ENCODE measurements at regions not wholly inside any gene's neighbourhood (a gene's known extent, or its start where the extent isn't known, plus 50 kb on each side); places are given as distances from the start of the nearest gene placed in this dataset.

- Histone ChIP-seq H2AK9ac (replicated peaks; ENCODE audit: low read depth, low read length, poor library complexity) (no peak overlapping the region), H4K8ac (ENCODE audit: low read depth in 2 of 2, low read length in 2 of 2) (no peak overlapping the region), H4K5ac (ENCODE audit: low read depth, low read length) (no peak overlapping the region), H3K18ac (ENCODE audit: low read depth, low read length) (no peak overlapping the region), H3K27me3 (ENCODE audit: control insufficient read depth, insufficient read depth, low read length) (no peaks in the 10 kb centered on the region), H4K20me1 (ENCODE audit: insufficient read depth, low read length) (no peaks in the 10 kb centered on the region), H3K4ac (ENCODE audit: low read depth, low read length) (no peak overlapping the region), H3K79me1 (ENCODE audit: low read depth in 1 of 2, low read length in 2 of 2) (no peaks in the 10 kb centered on the region), H4K91ac (ENCODE audit: insufficient read depth, low read depth, low read length) (no peak overlapping the region), H3K23ac (ENCODE audit: low read depth, low read length) (no peak overlapping the region), H2AFZ (replicated peaks; ENCODE audit: low read length, poor library complexity) (no peak overlapping the region), H2BK120ac (ENCODE audit: low read depth, low read length) (no peak overlapping the region), H3K4me3 (ENCODE audit: insufficient read depth, low read depth, low read length) (no peak overlapping the region), H3K9me3 (ENCODE audit: control insufficient read depth, insufficient read depth, low read length) (no peaks in the 10 kb centered on the region), H3K9ac (ENCODE audit: low read depth, low read length) (no peak overlapping the region), H3K9me1 (ENCODE audit: insufficient read depth, low read length) (no peaks in the 10 kb centered on the region), H2BK20ac (ENCODE audit: low read depth, low read length) (no peak overlapping the region), H3K56ac (ENCODE audit: extremely low read depth, insufficient read depth, low read length) (no peak overlapping the region), H3K27ac (ENCODE audit: insufficient read depth, low read length) (no peak overlapping the region), H2BK5ac (ENCODE audit: low read depth, low read length, poor library complexity, severe bottlenecking) (no peak overlapping the region), H3K36me3 (ENCODE audit: control insufficient read depth, insufficient read depth, low read length) (no peaks in the 10 kb centered on the region), H3K14ac (replicated peaks; ENCODE audit: low read depth, low read length) (no peak overlapping the region), H2BK15ac (ENCODE audit: low read depth, low read length) (no peak overlapping the region), H3K4me2 (ENCODE audit: low read depth, low read length) (no peak overlapping the region), H3K4me1 (ENCODE audit: control insufficient read depth, insufficient read depth, low read length) (no peaks in the 10 kb centered on the region), H2AK5ac (ENCODE audit: low read depth, low read length) (no peak overlapping the region)
- CTCF ChIA-PET: no interaction called here
- BruUV-seq (replicated peaks): no TSS peak
- intact Hi-C loops (cut with micrococcal nuclease): no loop called here
- POLR2A ChIA-PET (ENCODE audit: unreplicated experiment): no interaction called here
- WGBS, 2 experiments (ENCODE audit: extremely low coverage in 2 of 2, insufficient read length in 1 of 2): no CpG with 5 or more reads among the region's 3 CpGs
- dilution Hi-C loops (cut with HindIII; ENCODE audit: low sequenced_read_pairs, unreplicated experiment): no loop called here
- in situ Hi-C loops (cut with MboI; ENCODE audit: low sequenced_read_pairs): no loop called here
- ATAC-seq (ENCODE audit: low read depth): no peak; the same call in 1 of the 2 replicates
- TF ChIP-seq BHLHE40 (IDR thresholded peaks at IDR 0.05; ENCODE audit: low read depth, low read length) (no peak), SMC3 (IDR thresholded peaks at IDR 0.05; ENCODE audit: low read depth, low read length) (no peak)
- DNase-seq: peak; percentile 60
Observed at GRCh38 chr4:110823251-110823650, 200.4 kb upstream of the PITX2 start.

Measured in IMR-90 (cell line).